ENCODE measurements at regions not wholly inside any gene's neighbourhood (a gene's known extent, or its start where the extent isn't known, plus 50 kb on each side); places are given as distances from the start of the nearest gene placed in this dataset.

DNA sequence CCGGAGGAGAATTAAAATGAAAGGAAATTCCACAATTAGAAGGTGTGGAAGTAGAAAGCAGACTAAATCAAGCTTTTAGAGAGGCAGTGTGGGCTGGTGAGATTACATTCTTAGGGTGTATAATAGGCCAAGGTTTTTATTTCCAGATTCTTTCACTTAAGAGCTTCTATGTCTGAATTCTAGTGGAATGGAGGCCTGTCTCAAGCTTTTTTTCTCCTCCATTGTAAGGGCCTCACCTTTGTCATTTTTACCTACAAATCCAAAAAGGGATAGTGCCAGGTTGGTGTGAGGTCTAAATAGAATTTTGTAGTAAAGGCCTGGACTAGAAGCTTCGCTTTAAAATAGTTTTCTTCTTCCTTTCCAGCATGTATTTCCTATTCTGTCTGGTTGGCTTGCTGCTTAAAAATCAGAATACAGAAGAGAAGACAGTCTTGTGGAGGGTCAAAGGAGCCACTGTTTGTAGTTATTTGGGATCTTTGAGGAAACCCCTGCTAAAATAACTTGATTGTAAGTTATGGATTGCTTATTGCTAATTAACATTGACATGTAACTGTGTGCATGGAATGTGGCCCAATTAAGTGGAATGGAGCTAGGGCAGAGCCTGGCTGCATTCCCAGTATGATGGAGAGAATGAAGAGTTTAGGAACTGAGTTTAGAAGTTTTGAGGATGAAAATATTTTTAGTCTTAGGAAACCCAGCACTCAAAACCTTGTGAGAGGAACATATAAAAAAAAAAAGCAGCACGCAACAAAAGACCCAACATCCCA lies 162.5 kb upstream of the B3GALT2 start:
- SMC1A ChIA-PET (ENCODE audit: uncharacterized antibody, unreplicated experiment): interaction anchor here (1.2 kb wide), 1 partner anchor 10 kb away, joined by 4 read pairs; no protein-coding TSS in a partner anchor
- CTCF ChIA-PET: interaction anchor here (0.9 kb wide), 1 partner anchor 256 kb away, joined by 3 read pairs; no protein-coding TSS in a partner anchor
- POLR2A ChIA-PET: no interaction called here
- no peaks in the 10 kb centered on the region for H4K20me1 ChIP-seq (ENCODE audit: control insufficient read depth, insufficient read depth)
- H3K4me2 ChIP-seq (ENCODE audit: control insufficient read depth, insufficient read depth): no peak overlapping the region
- FAIRE-seq (no peak), ATAC-seq (no peak), DNase-seq (ENCODE audit: low read depth, low spot score) (no peak)
- 56% methylated on average over 3 of the region's 3 CpGs for WGBS (ENCODE audit: insufficient coverage, insufficient replicate concordance, low lambda C conversion rate, missing lambda C conversion rate)
- H3K9me3 ChIP-seq (replicated peaks; ENCODE audit: control insufficient read depth, insufficient read depth, low read length): no peaks in the 10 kb centered on the region
- no peaks in the 10 kb centered on the region for H3K36me3 ChIP-seq (ENCODE audit: control insufficient read depth in 2 of 2, insufficient read depth in 2 of 2, low read length in 1 of 2)
- no peak overlapping the region for H3K9ac ChIP-seq (ENCODE audit: control insufficient read depth, insufficient read depth, low read length)
- intact Hi-C loops (cut with micrococcal nuclease; ENCODE audit: unreplicated experiment): no loop called here
- H3K79me2 ChIP-seq (ENCODE audit: control insufficient read depth, insufficient read depth, low read length): no peaks in the 10 kb centered on the region
- BruUV-seq (replicated peaks): no TSS peak
- H3K27me3 ChIP-seq (replicated peaks in 1 of 2; ENCODE audit: control insufficient read depth in 2 of 2, insufficient read depth in 2 of 2, low read length in 1 of 2): no peaks in the 10 kb centered on the region
- in situ Hi-C loops (cut with MboI): no loop called here
- no peak overlapping the region for H3K4me3 ChIP-seq
- no peak for TF ChIP-seq NFXL1 (IDR thresholded peaks at IDR 0.05; ENCODE audit: borderline replicate concordance)
- TF ChIP-seq, protein P1, sequence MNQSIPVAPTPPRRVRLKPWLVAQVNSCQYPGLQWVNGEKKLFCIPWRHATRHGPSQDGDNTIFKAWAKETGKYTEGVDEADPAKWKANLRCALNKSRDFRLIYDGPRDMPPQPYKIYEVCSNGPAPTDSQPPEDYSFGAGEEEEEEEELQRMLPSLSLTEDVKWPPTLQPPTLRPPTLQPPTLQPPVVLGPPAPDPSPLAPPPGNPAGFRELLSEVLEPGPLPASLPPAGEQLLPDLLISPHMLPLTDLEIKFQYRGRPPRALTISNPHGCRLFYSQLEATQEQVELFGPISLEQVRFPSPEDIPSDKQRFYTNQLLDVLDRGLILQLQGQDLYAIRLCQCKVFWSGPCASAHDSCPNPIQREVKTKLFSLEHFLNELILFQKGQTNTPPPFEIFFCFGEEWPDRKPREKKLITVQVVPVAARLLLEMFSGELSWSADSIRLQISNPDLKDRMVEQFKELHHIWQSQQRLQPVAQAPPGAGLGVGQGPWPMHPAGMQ (IDR thresholded peaks at IDR 0.05; ENCODE audit: borderline replicate concordance): no peak
- TF ChIP-seq TBL1XR1 (IDR thresholded peaks at IDR 0.05; ENCODE audit: low read depth, low read length): no peak
- TF ChIP-seq, protein P2, sequence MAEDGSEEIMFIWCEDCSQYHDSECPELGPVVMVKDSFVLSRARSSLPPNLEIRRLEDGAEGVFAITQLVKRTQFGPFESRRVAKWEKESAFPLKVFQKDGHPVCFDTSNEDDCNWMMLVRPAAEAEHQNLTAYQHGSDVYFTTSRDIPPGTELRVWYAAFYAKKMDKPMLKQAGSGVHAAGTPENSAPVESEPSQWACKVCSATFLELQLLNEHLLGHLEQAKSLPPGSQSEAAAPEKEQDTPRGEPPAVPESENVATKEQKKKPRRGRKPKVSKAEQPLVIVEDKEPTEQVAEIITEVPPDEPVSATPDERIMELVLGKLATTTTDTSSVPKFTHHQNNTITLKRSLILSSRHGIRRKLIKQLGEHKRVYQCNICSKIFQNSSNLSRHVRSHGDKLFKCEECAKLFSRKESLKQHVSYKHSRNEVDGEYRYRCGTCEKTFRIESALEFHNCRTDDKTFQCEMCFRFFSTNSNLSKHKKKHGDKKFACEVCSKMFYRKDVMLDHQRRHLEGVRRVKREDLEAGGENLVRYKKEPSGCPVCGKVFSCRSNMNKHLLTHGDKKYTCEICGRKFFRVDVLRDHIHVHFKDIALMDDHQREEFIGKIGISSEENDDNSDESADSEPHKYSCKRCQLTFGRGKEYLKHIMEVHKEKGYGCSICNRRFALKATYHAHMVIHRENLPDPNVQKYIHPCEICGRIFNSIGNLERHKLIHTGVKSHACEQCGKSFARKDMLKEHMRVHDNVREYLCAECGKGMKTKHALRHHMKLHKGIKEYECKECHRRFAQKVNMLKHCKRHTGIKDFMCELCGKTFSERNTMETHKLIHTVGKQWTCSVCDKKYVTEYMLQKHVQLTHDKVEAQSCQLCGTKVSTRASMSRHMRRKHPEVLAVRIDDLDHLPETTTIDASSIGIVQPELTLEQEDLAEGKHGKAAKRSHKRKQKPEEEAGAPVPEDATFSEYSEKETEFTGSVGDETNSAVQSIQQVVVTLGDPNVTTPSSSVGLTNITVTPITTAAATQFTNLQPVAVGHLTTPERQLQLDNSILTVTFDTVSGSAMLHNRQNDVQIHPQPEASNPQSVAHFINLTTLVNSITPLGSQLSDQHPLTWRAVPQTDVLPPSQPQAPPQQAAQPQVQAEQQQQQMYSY (CRISPR knock-in tag; IDR thresholded peaks at IDR 0.05): no peak
- no peak for TF ChIP-seq ZNF217 (IDR thresholded peaks at IDR 0.05)
- no peak for TF ChIP-seq NBN (IDR thresholded peaks at IDR 0.05)
- no peak for TF ChIP-seq SREBF2 (IDR thresholded peaks at IDR 0.05; ENCODE audit: low read length)
- TF ChIP-seq, protein P3, sequence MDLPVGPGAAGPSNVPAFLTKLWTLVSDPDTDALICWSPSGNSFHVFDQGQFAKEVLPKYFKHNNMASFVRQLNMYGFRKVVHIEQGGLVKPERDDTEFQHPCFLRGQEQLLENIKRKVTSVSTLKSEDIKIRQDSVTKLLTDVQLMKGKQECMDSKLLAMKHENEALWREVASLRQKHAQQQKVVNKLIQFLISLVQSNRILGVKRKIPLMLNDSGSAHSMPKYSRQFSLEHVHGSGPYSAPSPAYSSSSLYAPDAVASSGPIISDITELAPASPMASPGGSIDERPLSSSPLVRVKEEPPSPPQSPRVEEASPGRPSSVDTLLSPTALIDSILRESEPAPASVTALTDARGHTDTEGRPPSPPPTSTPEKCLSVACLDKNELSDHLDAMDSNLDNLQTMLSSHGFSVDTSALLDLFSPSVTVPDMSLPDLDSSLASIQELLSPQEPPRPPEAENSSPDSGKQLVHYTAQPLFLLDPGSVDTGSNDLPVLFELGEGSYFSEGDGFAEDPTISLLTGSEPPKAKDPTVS (IDR thresholded peaks at IDR 0.05; ENCODE audit: low read depth, low read length): no peak
- no peak for TF ChIP-seq MYB (IDR thresholded peaks at IDR 0.05; ENCODE audit: borderline replicate concordance, low read depth, low read length)
- RAD21 ChIA-PET (ENCODE audit: unreplicated experiment): no interaction called here
- no peaks in the 10 kb centered on the region for H3K4me1 ChIP-seq (ENCODE audit: control insufficient read depth, insufficient read depth, low read length)
- H3K27ac ChIP-seq (ENCODE audit: control insufficient read depth, insufficient read depth): no peak overlapping the region
- H2AFZ ChIP-seq (ENCODE audit: control insufficient read depth, low read depth, low read length): no peak overlapping the region
